Breast epithelium (tissue), 4 donors: ENCODE measurements at regions not wholly inside any gene's neighbourhood (a gene's known extent, or its start where the extent isn't known, plus 50 kb on each side); places are given as distances from the start of the nearest gene placed in this dataset.
"Not testable (repeated sequence)": the region's sequence is repeated elsewhere in the genome, so short reads cannot be mapped to it uniquely, and the experiment has no call there.

ENCODE experiments used
- DNase-seq, 2 donors: peaks; one replicate each; pipeline ENCODE4 v3.0.0-alpha.2; 2019; ENCODE audit warnings: low spot score in 2 of 2
- H3K27ac ChIP-seq, 2 donors: fragments of 200-600 bp; sonication (generic) in 1 of 2; one replicate each; pipeline ENCODE4 v1.5.1; 2016 to 2019; ENCODE audit warnings: mild to moderate bottlenecking in 1 of 2
- H3K27me3 ChIP-seq, 2 donors: fragments of 200-600 bp; sonication (generic) in 1 of 2; one replicate each; pipeline versions ENCODE4 v1.5.1 to v1.6.0; 2017 to 2019; ENCODE audit warnings: control low read depth in 1 of 2, mild to moderate bottlenecking in 1 of 2
- H3K36me3 ChIP-seq: fragments of 200-600 bp; one replicate; pipeline ENCODE4 v1.5.1; 2019
- H3K4me1 ChIP-seq, 2 donors: fragments of 200-600 bp; sonication (generic); one replicate each; pipeline ENCODE4 v1.5.1; 2016 to 2019; ENCODE audit warnings: control low read depth in 1 of 2
- H3K4me3 ChIP-seq, 3 donors: fragments of 200-600 bp; sonication (generic); 1 replicate in 2 of 3; 2 replicates in 1 of 3; pipeline ENCODE4 v1.5.1; 2016 to 2019; ENCODE audit warnings: mild to moderate bottlenecking in 3 of 3, moderate library complexity in 2 of 3
- H3K9me3 ChIP-seq, 2 donors: fragments of 200-600 bp; sonication (generic) in 1 of 2; one replicate each; pipeline ENCODE4 v1.5.1; 2016 to 2019; ENCODE audit warnings: control low read depth in 1 of 2
- CTCF ChIP-seq, 3 donors: fragments of 450-650 bp; IDR thresholded peaks; one replicate each; pipeline ENCODE4 v1.5.1; 2016 to 2017; ENCODE audit warnings: antibody characterized with exemption in 3 of 3, mild to moderate bottlenecking in 3 of 3, moderate library complexity in 3 of 3
- POLR2A ChIP-seq: fragments of 450-650 bp; IDR thresholded peaks from one replicate; pipeline ENCODE4 v1.6.1; 2016; ENCODE audit warnings: antibody characterized with exemption, mild to moderate bottlenecking, moderate library complexity
- POLR2AphosphoS5 ChIP-seq, 3 donors: sonication (generic); formaldehyde crosslinking; IDR thresholded peaks; one replicate each; pipeline ENCODE4 v1.6.1; 2017; ENCODE audit warnings: antibody characterized with exemption in 3 of 3
- intact Hi-C: fragments of 100-400 bp; cut with DNase I; formaldehyde crosslinking; loops from one replicate; pipeline ENCODE4 v1.15.1; 2023; ENCODE audit warnings: low total_unique reads

- no peaks in the 10 kb centered on the region for H3K4me1 ChIP-seq
- TF ChIP-seq POLR2A (no peak), CTCF (IDR thresholded peaks at IDR 0.05) (no peak), POLR2AphosphoS5 (IDR thresholded peaks at IDR 0.05) (no peak)
- no peak overlapping the region for H3K27ac ChIP-seq
- H3K4me3 ChIP-seq = no peak overlapping the region
- no peaks in the 10 kb centered on the region for H3K9me3 ChIP-seq
- H3K27me3 ChIP-seq = no peaks in the 10 kb centered on the region
- no peak for DNase-seq
- intact Hi-C loops = loop anchor here (10.0 kb wide), 1 partner anchor 975 kb away; no protein-coding TSS in a partner anchor
- no peaks in the 10 kb centered on the region for H3K36me3 ChIP-seq
These were observed 233.6 kb upstream of the ELAVL2 start for GRCh38 chr9:24059651-24060050.

DNA sequence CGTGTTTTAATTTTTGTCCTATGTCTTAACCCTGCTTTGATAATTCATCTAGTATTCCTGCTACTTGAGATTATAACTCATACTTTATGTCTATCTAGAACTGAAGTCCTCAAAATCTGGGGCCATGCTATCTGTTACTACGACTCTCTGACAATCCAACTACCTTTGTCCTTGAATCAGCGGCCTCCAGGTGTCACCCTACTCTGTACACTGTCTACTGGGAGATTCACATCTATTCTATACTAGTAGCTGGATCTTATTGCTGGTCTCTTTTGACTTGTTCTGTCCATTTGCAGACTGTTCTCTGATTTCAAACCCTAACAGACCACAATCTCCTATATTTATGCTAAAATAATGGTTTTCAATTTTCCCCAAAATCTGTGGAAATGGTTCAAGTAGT lies 225.5 kb upstream of the ELAVL2 start:
- no peak for DNase-seq
- H3K36me3 ChIP-seq = no peaks in the 10 kb centered on the region
- TF ChIP-seq POLR2A = no peak
- TF ChIP-seq CTCF (IDR thresholded peaks at IDR 0.05) = no peak
- no peak for TF ChIP-seq POLR2AphosphoS5 (IDR thresholded peaks at IDR 0.05)
- H3K27me3 ChIP-seq = no peaks in the 10 kb centered on the region
- H3K4me3 ChIP-seq = no peak overlapping the region
- no peak overlapping the region for H3K27ac ChIP-seq
- intact Hi-C loops = no loop called here
- no peaks in the 10 kb centered on the region for H3K4me1 ChIP-seq
- H3K9me3 ChIP-seq = no peaks in the 10 kb centered on the region

GRCh38 chr9:24050239-24050638 lies 224.2 kb upstream of the ELAVL2 start:
- H3K9me3 ChIP-seq, intact Hi-C loops, H3K27me3 ChIP-seq, H3K36me3 ChIP-seq, DNase-seq, H3K27ac ChIP-seq, H3K4me3 ChIP-seq, H3K4me1 ChIP-seq: not testable (repeated sequence)

- TF ChIP-seq POLR2AphosphoS5 (IDR thresholded peaks at IDR 0.05) (no peak), POLR2A (no peak), CTCF (IDR thresholded peaks at IDR 0.05) (no peak)
- no peaks in the 10 kb centered on the region for H3K9me3 ChIP-seq
- intact Hi-C loops = loop anchor here (10.0 kb wide), 1 partner anchor 180 kb away; no protein-coding TSS in a partner anchor
- H3K27me3 ChIP-seq = no peaks in the 10 kb centered on the region
- DNase-seq = no peak
- H3K36me3 ChIP-seq = no peaks in the 10 kb centered on the region
- no peaks in the 10 kb centered on the region for H3K4me1 ChIP-seq
- H3K27ac ChIP-seq = no peak overlapping the region
- H3K4me3 ChIP-seq = no peak overlapping the region
These were observed 219.1 kb upstream of the ELAVL2 start for GRCh38 chr9:24045150-24045549.

GRCh38 chr9:24044576-24044975 lies 218.5 kb upstream of the ELAVL2 start:
- Histone ChIP-seq H3K27ac (no peak overlapping the region), H3K9me3 (no peaks in the 10 kb centered on the region), H3K27me3 (no peaks in the 10 kb centered on the region), H3K4me3 (no peak overlapping the region), H3K4me1 (no peaks in the 10 kb centered on the region), H3K36me3 (no peaks in the 10 kb centered on the region)
- intact Hi-C loops = loop anchor here (5.0 to 10.0 kb wide), 2 partner anchors 180 to 477 kb away; no protein-coding TSS in a partner anchor
- no peak for TF ChIP-seq POLR2A
- TF ChIP-seq CTCF (IDR thresholded peaks at IDR 0.05) = no peak
- no peak for TF ChIP-seq POLR2AphosphoS5 (IDR thresholded peaks at IDR 0.05)
- DNase-seq = no peak

GRCh38 chr9:24041160-24041690 lies 215.2 kb upstream of the ELAVL2 start:
- no peaks in the 10 kb centered on the region for H3K4me1 ChIP-seq
- no peaks in the 10 kb centered on the region for H3K9me3 ChIP-seq
- no peaks in the 10 kb centered on the region for H3K27me3 ChIP-seq
- no peaks in the 10 kb centered on the region for H3K36me3 ChIP-seq
- no peak for DNase-seq
- H3K4me3 ChIP-seq = no peak overlapping the region
- H3K27ac ChIP-seq = no peak overlapping the region
- intact Hi-C loops = loop anchor here (5.0 to 10.0 kb wide), 2 partner anchors 184 to 474 kb away; no protein-coding TSS in a partner anchor
- TF ChIP-seq POLR2AphosphoS5 (IDR thresholded peaks at IDR 0.05) (no peak), CTCF (IDR thresholded peaks at IDR 0.05) (no peak), POLR2A (no peak)
